HepG2 (cell line): ENCODE measurements at regions not wholly inside any gene's neighbourhood (a gene's known extent, or its start where the extent isn't known, plus 50 kb on each side); places are given as distances from the start of the nearest gene placed in this dataset.

ENCODE experiments used
- ATAC-seq: fragments of 200-7000 bp; cut with Tn5 transposase; 3 replicates; pipeline ENCODE4 v1.9.1; 2020; ENCODE audit warnings: mild to moderate bottlenecking, moderate library complexity
- BruUV-seq: library from RNA; stranded (reverse); fragments of 400-500 nt; replicated peaks from 2 replicates; lab custom pipeline; 2021; lab: Mats Ljungman, UMichigan
- CTCF ChIA-PET: fragments of 300-600 bp; formaldehyde crosslinking; extraction: SDS; loops from one replicate; lab custom pipeline; 2021; ENCODE audit warnings: low total read pairs, inconsistent platforms, low intra/inter-chr PET ratio; lab: Yijun Ruan, JAX
- POLR2A ChIA-PET: fragments of 350-600 bp; sonication (Branson Sonifier 250); formaldehyde crosslinking; loops from one replicate; lab custom pipeline; 2020; ENCODE audit warnings: antibody characterized with exemption, inconsistent platforms; lab: Yijun Ruan, JAX
- DNase-seq: peaks from one replicate; pipeline ENCODE4 v3.0.0-alpha.2; 2015; ENCODE audit warnings: low spot score
- FAIRE-seq: peaks from 3 replicates; lab custom pipeline; 2011; peaks lifted over from hg19 to GRCh38; lab: Jason Lieb, UNC
- H2AFZ ChIP-seq: one replicate; pipeline ENCODE4 v1.6.1; 2011; ENCODE audit warnings: low read length, inconsistent platforms
- H3K27ac ChIP-seq: fragments of 300-600 bp; 3 replicates; pipeline ENCODE4 v1.8.0; 2011; ENCODE audit warnings: mixed run types, mild to moderate bottlenecking, mixed read lengths, low read length, inconsistent platforms; ENCODE audit not compliant: insufficient read depth; ENCODE audit errors: extremely low read length
- H3K27me3 ChIP-seq, 2 experiments: fragments of 200-600 bp in 1 of 2; 2 replicates in 1 of 2; 3 replicates in 1 of 2; pipeline versions ENCODE4 v1.6.0 to v1.8.0; 2011; ENCODE audit warnings: low read length in 2 of 2, mild to moderate bottlenecking in 2 of 2, moderate library complexity in 2 of 2, inconsistent platforms in 1 of 2; ENCODE audit not compliant: insufficient read depth in 2 of 2, control insufficient read depth in 1 of 2
- H3K36me3 ChIP-seq, 2 experiments: fragments of 200-600 bp in 1 of 2; replicated peaks in 1 of 2; 2 replicates in 1 of 2; 3 replicates in 1 of 2; pipeline versions ENCODE4 v1.5.1 to v1.8.0; 2011; ENCODE audit warnings: low read length in 2 of 2, inconsistent platforms in 1 of 2; ENCODE audit not compliant: insufficient read depth in 2 of 2, control insufficient read depth in 1 of 2
- H3K4me1 ChIP-seq: 2 replicates; pipeline ENCODE4 v1.5.1; 2012; ENCODE audit warnings: low read length, inconsistent platforms; ENCODE audit not compliant: insufficient read depth
- H3K4me2 ChIP-seq: 2 replicates; pipeline ENCODE4 v1.6.0; 2011; ENCODE audit warnings: low read depth, low read length, inconsistent platforms
- H3K4me3 ChIP-seq, 3 experiments: fragments of 200-600 bp in 1 of 3; sonication (generic), shearing (Covaris generic) in 1 of 3; replicated peaks in 1 of 3; 2 replicates each; pipeline ENCODE4 v1.5.1; 2011 to 2016; ENCODE audit warnings: low read length in 3 of 3, inconsistent platforms in 2 of 3, low read depth in 2 of 3, mild to moderate bottlenecking in 2 of 3, control low read depth in 1 of 3, mixed read lengths in 1 of 3; ENCODE audit not compliant: insufficient read depth in 1 of 3
- H3K79me2 ChIP-seq: one replicate; pipeline ENCODE4 v1.6.1; 2011; ENCODE audit warnings: low read length, inconsistent platforms; ENCODE audit not compliant: insufficient read depth
- H3K9ac ChIP-seq: 2 replicates; pipeline ENCODE4 v1.6.0; 2011; ENCODE audit warnings: mild to moderate bottlenecking, low read depth, low read length, inconsistent platforms; ENCODE audit not compliant: insufficient read depth
- H3K9me3 ChIP-seq: 2 replicates; pipeline ENCODE4 v1.5.1; 2012; ENCODE audit warnings: mild to moderate bottlenecking, low read length
- H4K20me1 ChIP-seq: 2 replicates; pipeline ENCODE4 v1.6.0; 2011; ENCODE audit warnings: inconsistent platforms, mild to moderate bottlenecking, low read length, moderate library complexity; ENCODE audit not compliant: insufficient read depth
- ATF1 ChIP-seq: IDR thresholded peaks from 2 replicates; pipeline ENCODE4 v1.6.1; 2016; ENCODE audit warnings: mild to moderate bottlenecking, control low read depth
- MEF2D ChIP-seq: sonication (generic); formaldehyde crosslinking; IDR thresholded peaks from 2 replicates; pipeline ENCODE4 v1.5.1; 2020; ENCODE audit warnings: mild to moderate bottlenecking, missing genetic modification reagents
- MIER2 ChIP-seq: IDR thresholded peaks from 2 replicates; pipeline ENCODE4 v1.6.1; 2016; ENCODE audit warnings: missing biosample characterization, missing genetic modification reagents
- MLXIP ChIP-seq: sonication (generic); formaldehyde crosslinking; IDR thresholded peaks from 2 replicates; pipeline ENCODE4 v1.9.0; 2021; ENCODE audit warnings: missing genetic modification reagents, borderline replicate concordance
- NR2F1 ChIP-seq, 2 experiments: fragments of 450-650 bp in 1 of 2; formaldehyde crosslinking in 1 of 2; IDR thresholded peaks; 2 replicates each; pipeline versions ENCODE4 v1.5.0 to v1.6.1; 2016 to 2020; ENCODE audit warnings: mild to moderate bottlenecking in 1 of 2, missing compliant biosample characterization in 1 of 2, missing genetic modification reagents in 1 of 2, moderate library complexity in 1 of 2
- RXRA ChIP-seq: sonication (generic); formaldehyde crosslinking; IDR thresholded peaks from 2 replicates; pipeline ENCODE4 v1.5.1; 2020; ENCODE audit warnings: missing genetic modification reagents
- SRSF4 ChIP-seq: fragments of 200-400 bp; formaldehyde crosslinking; IDR thresholded peaks from one replicate; pipeline ENCODE4 v1.6.1; 2018; ENCODE audit warnings: mild to moderate bottlenecking, low read depth, low read length, moderate library complexity; ENCODE audit not compliant: poor library complexity, severe bottlenecking
- ZFYVE20 ChIP-seq: sonication (generic); formaldehyde crosslinking; IDR thresholded peaks from 2 replicates; pipeline ENCODE4 v1.8.0; 2023; ENCODE audit warnings: low read depth, mild to moderate bottlenecking, moderate library complexity, missing genetic modification reagents, borderline replicate concordance
- ZNF710 ChIP-seq: sonication (generic); formaldehyde crosslinking; IDR thresholded peaks from 2 replicates; pipeline ENCODE4 v1.5.0; 2020; ENCODE audit warnings: mild to moderate bottlenecking, missing genetic modification reagents, borderline replicate concordance
- ZNF770 ChIP-seq: sonication (generic); formaldehyde crosslinking; IDR thresholded peaks from 2 replicates; pipeline ENCODE4 v1.5.0; 2020; ENCODE audit warnings: mild to moderate bottlenecking, missing genetic modification reagents
- WGBS: methylation state at CpG from one replicate; pipeline ENCODE4 v1.1.6; 2017; ENCODE audit warnings: low lambda C conversion rate; 5-methylcytosine and 5-hydroxymethylcytosine counted together
- in situ Hi-C: cut with HindIII; loops from 2 replicates; pipeline ENCODE4 v1.10.0; 2017; ENCODE audit warnings: low pct_unique_long_range_greater_than_20kb; ENCODE audit not compliant: extremely low pct_ligation_motif_present
- intact Hi-C: fragments of 100-400 bp; cut with micrococcal nuclease; formaldehyde crosslinking; loops from one replicate; pipeline ENCODE4 v1.10.0; 2022; ENCODE audit not compliant: unreplicated experiment

- no peak for DNase-seq
- Histone ChIP-seq H3K4me3 (no peak overlapping the region), H4K20me1 (no peaks in the 10 kb centered on the region), H3K36me3 (no peaks in the 10 kb centered on the region), H3K27me3 (peaks cover 0 to 4% of the 10 kb centered on the region in 2 experiments; a peak in 1 of 5 replicates), H3K79me2 (no peaks in the 10 kb centered on the region), H3K9ac (no peak overlapping the region), H3K4me1 (no peaks in the 10 kb centered on the region), H3K27ac (no peak overlapping the region), H3K9me3 (no peaks in the 10 kb centered on the region), H3K4me2 (no peak overlapping the region), H2AFZ (no peak overlapping the region)
- TF ChIP-seq ZFYVE20 (CRISPR knock-in tag) (no peak), NR2F1 (CRISPR knock-in tag; IDR thresholded peaks at IDR 0.05) (no peak)
- intact Hi-C loops (no loop called here), in situ Hi-C loops (no loop called here)
- FAIRE-seq = no peak
- 2% methylated on average over 3 of the region's 3 CpGs for WGBS
- BruUV-seq = no TSS peak
- POLR2A ChIA-PET = no interaction called here
- ATAC-seq = no peak
- CTCF ChIA-PET = no interaction called here
These were observed 109.4 kb upstream of the PCGF5 start for GRCh38 chr10:91111060-91111459.

- no TSS peak for BruUV-seq
- Histone ChIP-seq H2AFZ (no peak overlapping the region), H3K4me2 (no peak overlapping the region), H3K9ac (no peak overlapping the region), H3K4me1 (no peaks in the 10 kb centered on the region), H3K4me3 (no peak overlapping the region), H3K79me2 (no peaks in the 10 kb centered on the region), H3K9me3 (no peaks in the 10 kb centered on the region), H3K36me3 (no peaks in the 10 kb centered on the region), H3K27ac (no peak overlapping the region), H3K27me3 (peaks cover 0 to 10% of the 10 kb centered on the region in 2 experiments; a peak in 2 of 5 replicates), H4K20me1 (no peaks in the 10 kb centered on the region)
- ChIA-PET POLR2A (no interaction called here), CTCF (no interaction called here)
- in situ Hi-C loops (no loop called here), intact Hi-C loops (no loop called here)
- no peak for DNase-seq
- ATAC-seq = no peak
- FAIRE-seq = no peak
- 38% methylated on average over 9 of the region's 9 CpGs for WGBS
- TF ChIP-seq RXRA (CRISPR knock-in tag) (no peak), MLXIP (CRISPR knock-in tag) (no peak), ATF1 (CRISPR knock-in tag) (no peak), MEF2D (CRISPR knock-in tag) (no peak), ZNF710 (no peak), MIER2 (CRISPR knock-in tag) (no peak), SRSF4 (no peak), ZNF770 (CRISPR knock-in tag) (no peak)
These were observed 104.7 kb upstream of the PCGF5 start for GRCh38 chr10:91115618-91116390.
